ENCODE measurements at regions not wholly inside any gene's neighbourhood (a gene's known extent, or its start where the extent isn't known, plus 50 kb on each side); places are given as distances from the start of the nearest gene placed in this dataset.

- H2BK12ac ChIP-seq (ENCODE audit: low read depth, low read length), result no peak overlapping the region
- H3K4me1 ChIP-seq (replicated peaks in 1 of 4; ENCODE audit: control insufficient read depth in 3 of 4, insufficient read depth in 4 of 4, low read length in 3 of 4), result no peaks in the 10 kb centered on the region
- H3K79me1 ChIP-seq (ENCODE audit: low read depth, low read length), result no peaks in the 10 kb centered on the region
- H3K27ac ChIP-seq (ENCODE audit: low read depth, low read length), result no peak overlapping the region
- H3K36me3 ChIP-seq (ENCODE audit: control insufficient read depth in 2 of 4, insufficient read depth in 4 of 4, low read length in 3 of 4), result no peaks in the 10 kb centered on the region
- H2BK15ac ChIP-seq (ENCODE audit: low read length), result no peak overlapping the region
- FAIRE-seq (no peak), DNase-seq (ENCODE audit: low read depth in 1 of 2, low spot score in 2 of 2) (no peak)
- no peak overlapping the region for H4K91ac ChIP-seq (replicated peaks; ENCODE audit: insufficient read length, low read length)
- H3K14ac ChIP-seq (ENCODE audit: insufficient read length), result no peak overlapping the region
- TF ChIP-seq SP2 (IDR thresholded peaks at IDR 0.05; ENCODE audit: low read length) (no peak), GTF2F1 (IDR thresholded peaks at IDR 0.05; ENCODE audit: borderline replicate concordance, low read depth, low read length) (no peak), RAD21 (IDR thresholded peaks at IDR 0.05 in 1 of 2, conservative IDR thresholded peaks at IDR 0.05 in 1 of 2; ENCODE audit: low read depth in 2 of 2, low read length in 2 of 2) (no peak), BRCA1 (IDR thresholded peaks at IDR 0.05; ENCODE audit: low read depth, low read length) (no peak), SRF (IDR thresholded peaks at IDR 0.05; ENCODE audit: low read depth, low read length) (no peak)
- H2BK120ac ChIP-seq (replicated peaks; ENCODE audit: low read depth, low read length), result no peak overlapping the region
- H3K4me3 ChIP-seq (ENCODE audit: extremely low read depth in 1 of 4, insufficient read depth in 2 of 4, low read depth in 3 of 4, low read length in 4 of 4), result no peak overlapping the region
- H3K4me2 ChIP-seq (ENCODE audit: insufficient read depth in 1 of 2, low read depth in 2 of 2, low read length in 2 of 2), result no peak overlapping the region
- CTCF ChIA-PET (ENCODE audit: partially characterized antibody), result interaction anchor here (0.7 kb wide), 1 partner anchor 74 kb away, joined by 3 read pairs; no protein-coding TSS in a partner anchor
- no peaks in the 10 kb centered on the region for H3K23me2 ChIP-seq (ENCODE audit: low read depth, low read length)
- no peaks in the 10 kb centered on the region for H4K20me1 ChIP-seq (replicated peaks in 1 of 2; ENCODE audit: control insufficient read depth in 1 of 2, insufficient read depth in 2 of 2, low read length in 2 of 2)
- no peak overlapping the region for H3K56ac ChIP-seq (replicated peaks; ENCODE audit: insufficient read length, low read depth, low read length)
- POLR2A ChIA-PET (ENCODE audit: partially characterized antibody), result no interaction called here
- no peak overlapping the region for H3K18ac ChIP-seq (ENCODE audit: extremely low read depth, low read length)
- H4K8ac ChIP-seq (ENCODE audit: extremely low read depth, insufficient read depth, low read length), result no peak overlapping the region
- H3K27me3 ChIP-seq (replicated peaks in 1 of 4; ENCODE audit: control insufficient read depth in 3 of 4, extremely low read depth in 1 of 4, insufficient read depth in 3 of 4, low read length in 3 of 4), result no peaks in the 10 kb centered on the region
- no peaks in the 10 kb centered on the region for H3K9me3 ChIP-seq (ENCODE audit: insufficient read depth in 2 of 2, low read depth in 1 of 2, low read length in 1 of 2)
- 65% methylated on average over 5 of the region's 5 CpGs; no CpG with 5 or more reads in 1 of the 2 experiments for WGBS, 2 experiments (ENCODE audit: extremely low coverage in 1 of 2, insufficient coverage in 1 of 2, insufficient read length in 1 of 2, insufficient replicate concordance in 2 of 2, low coverage in 1 of 2, low lambda C conversion rate in 2 of 2, missing lambda C conversion rate in 1 of 2)
- H3K4ac ChIP-seq (replicated peaks; ENCODE audit: insufficient read length, low read depth, low read length), result no peak overlapping the region
- no peak overlapping the region for H2BK5ac ChIP-seq (ENCODE audit: low read depth, low read length)
- H3K79me2 ChIP-seq (ENCODE audit: control insufficient read depth in 1 of 2, insufficient read depth in 2 of 2, low read length in 2 of 2), result no peaks in the 10 kb centered on the region
- H4K5ac ChIP-seq (ENCODE audit: insufficient read length, low read depth, low read length), result no peak overlapping the region
- H3K23ac ChIP-seq (ENCODE audit: insufficient read length), result no peak overlapping the region
- H2BK20ac ChIP-seq (ENCODE audit: low read length), result no peak overlapping the region
- no peak overlapping the region for H2AK5ac ChIP-seq (ENCODE audit: low read depth, low read length)
- no peak overlapping the region for H2AFZ ChIP-seq (ENCODE audit: low read length)
- H3K9ac ChIP-seq (replicated peaks in 1 of 4; ENCODE audit: extremely low read depth in 1 of 4, low read depth in 3 of 4, low read length in 3 of 4), result no peak overlapping the region
Observed at GRCh38 chr9:20095430-20096092, 306.7 kb upstream of the SLC24A2 start.

Measured in H1 (cell line).